Stimulated activated CD4-positive, alpha-beta T cell treated with anti-CD3 and anti-CD28 coated beads, TNF-alpha, amount 100 ng/mL, for 4 hours (primary cell): ENCODE measurements at regions not wholly inside any gene's neighbourhood (a gene's known extent, or its start where the extent isn't known, plus 50 kb on each side); places are given as distances from the start of the nearest gene placed in this dataset.

Source experiments
- DNase-seq, 3 experiments: peaks; one replicate each; pipeline ENCODE4 v3.0.0-alpha.2; 2020; ENCODE audit warnings: low read depth in 3 of 3

- DNase-seq, result no peak
These were observed 313.2 kb downstream of the PIK3C3 start for GRCh38 chr18:42268186-42268725.

DNA sequence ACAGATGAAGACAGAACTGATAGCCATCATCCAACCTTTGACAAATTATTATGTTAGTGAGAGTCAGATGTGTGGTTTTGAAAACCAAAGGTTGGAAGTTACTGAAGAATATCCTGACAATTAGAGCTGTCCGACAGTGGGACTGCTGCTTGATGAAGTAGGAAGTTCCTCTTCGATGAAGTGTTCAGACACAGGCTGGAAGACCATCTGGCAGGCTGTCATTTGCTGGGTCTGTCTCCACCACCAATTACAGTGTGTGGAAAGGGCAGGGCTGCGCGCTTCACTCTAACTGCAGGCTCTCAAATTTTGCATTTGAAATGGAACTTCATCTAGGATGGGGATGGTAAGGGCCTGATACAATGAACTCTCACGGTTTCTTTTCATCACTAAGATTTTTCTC, 313.8 kb downstream of the PIK3C3 start:
- DNase-seq, result no peak

- no peak for DNase-seq
These were observed 316.8 kb downstream of the PIK3C3 start for GRCh38 chr18:42271647-42272414.

DNA sequence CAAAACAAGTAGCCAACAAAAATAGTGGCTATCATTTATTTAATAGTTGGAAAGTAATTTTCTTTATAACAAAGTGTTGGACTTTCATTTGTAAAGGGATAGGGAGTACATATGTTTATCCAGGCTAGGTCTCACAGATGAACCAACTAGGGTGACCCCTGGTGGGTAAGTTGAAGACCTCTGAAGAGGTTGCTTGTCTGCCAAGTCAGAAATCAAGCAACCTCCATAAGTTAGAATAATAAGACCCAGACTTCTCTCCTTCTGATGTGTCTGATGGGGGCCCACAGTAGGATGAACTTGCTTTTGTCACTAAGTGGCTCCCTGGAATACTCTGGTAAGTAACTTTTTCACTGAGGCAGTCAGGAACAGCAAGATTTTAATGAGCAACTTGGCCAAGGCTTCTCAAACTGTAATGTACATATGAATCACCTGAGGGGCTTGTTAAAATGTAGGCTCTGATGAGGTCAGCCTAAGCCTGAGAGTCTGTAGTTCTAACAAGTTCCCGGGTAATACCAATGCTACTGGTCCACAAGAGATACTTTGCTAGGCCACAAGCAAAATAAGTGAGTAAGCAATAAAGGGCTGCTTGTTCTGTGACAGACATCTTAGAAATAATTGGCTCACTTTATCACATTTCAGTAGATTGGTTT, 319.6 kb downstream of the PIK3C3 start:
- no peak for DNase-seq

DNA sequence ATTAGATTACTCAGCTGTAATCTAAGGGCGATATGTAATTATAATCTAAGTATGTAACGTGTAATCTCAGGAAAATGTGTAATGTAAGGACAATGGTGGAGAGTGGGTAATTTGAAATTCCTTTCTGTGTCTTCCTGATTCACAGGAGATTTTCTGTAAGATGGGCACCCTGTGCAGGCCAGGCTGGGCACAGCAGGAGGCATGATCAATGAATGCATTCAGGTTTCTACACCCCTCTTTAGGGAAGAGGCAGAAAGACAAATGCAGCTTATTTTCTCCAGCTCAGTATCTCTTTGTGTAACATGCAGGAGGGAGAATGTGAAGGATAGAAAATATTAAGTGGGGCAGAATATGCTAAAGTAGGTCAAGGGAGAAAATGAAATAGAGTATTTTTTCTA, 320.1 kb downstream of the PIK3C3 start:
- DNase-seq, result no peak

DNA sequence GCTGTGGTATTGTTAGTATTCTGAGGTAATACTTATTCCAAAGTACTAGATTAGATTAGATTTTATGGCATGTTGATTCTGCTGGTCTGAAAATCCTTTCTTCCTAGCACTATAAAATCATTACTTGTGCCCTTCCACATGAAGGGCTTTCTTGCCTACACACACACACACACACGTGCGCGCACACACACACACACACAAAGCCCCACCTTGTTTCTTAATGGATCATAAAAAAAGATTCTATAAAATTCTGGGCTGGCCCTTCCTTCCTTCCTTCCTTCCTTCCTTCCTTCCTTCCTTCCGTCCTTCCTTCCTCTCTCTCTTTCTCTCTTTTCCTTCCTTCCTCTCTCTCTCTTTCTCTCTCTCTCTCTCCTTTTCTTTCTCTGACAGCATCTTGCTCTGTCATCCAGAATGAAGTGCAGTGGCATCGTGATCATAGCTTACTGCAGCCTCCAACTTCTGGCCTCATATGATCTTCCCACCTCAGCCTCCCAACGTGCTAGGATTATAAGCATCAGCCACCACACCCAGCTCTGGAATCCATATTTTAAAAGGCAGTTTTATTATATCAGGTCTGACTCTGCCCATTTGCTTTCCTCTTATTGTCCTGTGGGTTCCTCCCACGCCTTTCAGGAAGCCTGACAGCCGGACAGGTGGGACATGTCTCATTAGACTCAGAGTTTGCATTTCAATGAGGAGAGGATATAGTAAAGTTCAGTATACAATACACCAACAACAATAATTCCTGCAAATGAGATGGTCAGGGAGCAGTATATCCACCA, 321.1 kb downstream of the PIK3C3 start:
- no peak for DNase-seq

- no peak for DNase-seq
These were observed 326.1 kb downstream of the PIK3C3 start for GRCh38 chr18:42281124-42281523.

DNA sequence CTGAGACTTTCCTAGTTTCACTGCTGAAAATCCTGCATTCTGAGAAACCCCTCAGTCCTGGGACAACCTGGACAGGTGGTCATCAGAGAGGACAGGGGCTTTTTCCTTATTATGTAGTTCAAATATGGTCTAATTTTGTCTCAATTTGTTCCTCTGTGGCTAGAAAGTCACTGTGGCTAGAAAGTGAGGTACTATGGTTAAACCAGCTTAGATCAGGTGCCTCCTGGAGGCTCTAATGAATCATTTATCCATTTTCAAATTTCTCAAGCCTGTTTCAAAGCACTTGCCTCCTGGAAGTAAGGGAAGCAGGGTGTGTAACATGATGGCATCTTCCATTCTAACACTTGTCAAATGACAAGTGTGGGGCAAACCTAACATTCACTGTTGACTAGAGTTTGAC, 326.8 kb downstream of the PIK3C3 start:
- DNase-seq, result no peak

DNA sequence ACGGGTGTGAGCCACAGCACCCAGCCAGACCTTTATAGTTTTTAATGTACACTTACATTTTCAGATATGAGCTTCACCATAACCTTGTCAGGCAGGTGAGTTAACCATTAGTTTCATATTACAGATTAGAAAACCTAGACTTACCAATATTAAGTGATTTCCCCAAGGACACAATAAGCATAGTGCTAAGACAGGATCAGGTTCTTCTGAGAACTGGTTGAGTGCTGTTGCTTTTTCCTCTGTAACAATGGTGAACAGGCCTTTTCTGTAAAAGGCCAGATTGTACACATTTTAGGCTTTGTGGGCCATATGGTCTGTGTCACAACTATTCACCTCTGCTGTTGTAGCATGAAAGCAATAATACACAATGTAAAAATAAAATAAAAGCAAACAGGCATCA, 332.0 kb downstream of the PIK3C3 start:
- no peak for DNase-seq

- DNase-seq, result no peak
These were observed 333.1 kb downstream of the PIK3C3 start for GRCh38 chr18:42288129-42288528.

DNA sequence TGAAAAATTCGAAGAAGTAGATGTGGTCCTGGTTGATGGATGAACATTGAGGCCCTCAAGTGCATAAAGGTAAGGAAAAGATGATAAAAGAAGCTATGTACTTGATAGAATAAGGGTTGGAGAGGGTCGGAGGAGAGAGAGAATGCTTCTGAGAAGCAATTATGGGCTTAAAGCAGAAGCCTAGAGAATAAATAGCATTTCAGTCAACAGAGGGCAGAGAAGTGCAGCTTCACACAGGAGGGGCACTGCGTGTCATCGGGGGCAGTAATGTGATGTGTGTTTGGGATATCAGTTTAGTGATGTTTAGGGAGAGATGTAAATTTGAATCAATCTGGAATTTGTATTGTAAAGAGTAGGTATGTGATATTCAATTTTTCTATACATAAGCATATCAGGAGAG, 334.5 kb downstream of the PIK3C3 start:
- DNase-seq, result no peak

GRCh38 chr18:42290318-42291307, 335.6 kb downstream of the PIK3C3 start:
- DNase-seq, result no peak

- no peak for DNase-seq
These were observed 337.6 kb downstream of the PIK3C3 start for GRCh38 chr18:42292654-42293053.

DNA sequence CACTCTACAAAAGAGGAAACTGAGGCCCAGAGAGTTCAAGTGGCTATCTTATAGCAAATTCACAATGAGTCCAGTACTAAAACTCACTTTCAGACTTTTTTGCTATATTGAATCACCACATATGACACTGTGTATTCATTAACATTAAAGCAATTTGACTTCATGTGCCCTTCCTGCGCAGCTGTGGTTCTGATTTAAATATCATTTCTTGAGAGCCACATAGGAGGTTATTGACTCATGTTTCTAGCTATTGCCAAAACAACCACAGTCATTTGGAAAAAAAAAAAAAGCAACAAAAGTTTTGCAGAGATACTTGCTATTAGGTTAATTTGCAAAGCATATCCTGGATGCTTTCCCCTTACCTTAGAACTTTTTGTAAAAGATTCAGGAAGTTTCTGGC, 341.2 kb downstream of the PIK3C3 start:
- no peak for DNase-seq

DNA sequence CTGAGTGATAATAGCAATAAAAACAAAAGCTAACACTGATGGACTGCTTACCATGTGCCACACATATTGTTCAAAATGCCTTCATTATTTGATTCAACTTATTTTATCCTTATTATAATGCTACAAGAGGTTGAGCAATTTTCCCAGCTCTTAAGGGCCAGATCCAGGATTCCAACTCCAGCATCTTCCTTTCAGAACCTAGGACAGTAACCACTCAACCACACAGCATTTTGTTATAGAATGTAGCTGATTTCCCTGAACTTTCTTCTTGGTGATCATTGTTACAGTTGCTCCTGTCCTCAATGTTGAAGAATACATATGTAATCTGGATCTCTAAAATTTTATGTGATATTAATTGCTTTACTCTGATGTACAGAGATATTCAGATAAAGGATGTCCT, 341.7 kb downstream of the PIK3C3 start:
- DNase-seq, result no peak

DNA sequence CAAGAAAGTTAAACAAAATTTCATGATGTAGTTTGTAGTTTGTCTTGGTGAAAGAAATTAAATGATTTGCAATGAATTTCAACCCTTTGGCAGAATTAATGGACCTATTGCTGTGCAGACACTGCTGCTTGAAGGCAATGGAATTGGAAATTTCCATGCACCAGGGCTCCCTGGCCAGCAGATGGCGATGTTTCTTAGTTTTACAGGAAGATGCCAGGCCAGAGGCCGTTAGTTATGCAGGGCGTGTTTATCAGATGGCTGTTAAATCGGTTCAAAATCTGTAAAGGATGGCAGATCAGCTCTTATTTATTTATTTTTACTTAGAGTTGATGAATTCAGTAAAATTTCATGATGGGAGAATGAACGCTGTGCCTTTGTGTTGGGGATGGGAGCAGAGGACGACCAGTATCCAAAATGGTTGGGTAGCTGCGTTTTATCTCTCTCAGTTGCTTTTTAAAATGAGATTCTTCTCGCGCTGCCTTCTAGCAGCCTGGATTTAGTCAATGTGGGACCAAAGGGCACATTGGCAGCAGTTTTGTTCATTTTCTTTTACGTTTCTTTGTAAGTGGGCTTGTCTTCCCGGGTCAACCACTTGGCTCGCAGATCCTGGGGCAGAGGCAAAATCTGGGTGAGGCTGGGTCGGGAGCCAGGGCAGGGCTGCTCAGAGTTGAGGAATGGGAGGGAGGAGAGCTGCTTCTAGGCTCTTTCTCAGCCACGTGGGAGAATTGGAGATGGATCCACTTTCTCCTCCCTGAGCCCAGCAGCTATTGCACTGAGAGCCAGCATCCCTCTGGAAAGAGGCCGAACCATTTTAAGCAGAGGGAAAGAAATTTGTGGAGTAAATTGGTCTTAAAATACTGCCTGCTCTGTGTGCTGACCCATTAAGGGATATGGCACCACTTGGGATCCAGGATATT, 344.0 kb downstream of the PIK3C3 start:
- DNase-seq, result peak; percentile 3 to 13 (median 3)

DNA sequence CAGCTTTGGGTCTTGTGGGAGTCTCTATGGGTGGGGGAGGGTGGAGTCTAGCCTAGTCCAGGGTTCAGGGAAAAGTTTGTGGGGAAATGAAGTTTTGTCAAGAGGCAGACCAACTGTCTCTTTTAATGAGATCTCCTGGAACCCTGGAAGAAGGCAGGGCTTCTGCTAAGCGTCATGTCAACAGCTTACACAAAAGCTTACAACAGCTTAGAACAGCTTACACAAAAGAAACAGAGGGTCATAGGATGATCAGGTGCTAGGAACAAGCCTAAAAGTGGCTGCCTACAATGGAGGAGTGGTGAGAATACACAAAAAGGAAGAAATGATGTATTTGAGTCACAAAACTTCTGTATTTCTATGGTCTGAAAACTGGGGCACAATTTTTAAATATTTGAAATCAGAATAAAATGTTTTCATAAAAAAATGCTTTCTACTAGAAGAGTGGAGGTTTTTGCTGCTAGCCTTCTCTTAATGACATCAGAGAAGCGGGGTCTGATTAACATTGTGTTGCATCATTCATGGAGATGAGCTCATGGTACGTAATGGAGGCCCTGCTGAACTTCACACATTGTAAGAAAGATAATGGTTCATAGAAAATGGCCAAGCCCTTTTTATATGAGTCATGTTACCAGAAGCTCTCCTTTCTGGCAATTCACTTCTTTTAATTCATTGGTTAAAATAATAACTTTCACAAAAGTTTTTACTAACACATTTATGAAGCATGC, 351.0 kb downstream of the PIK3C3 start:
- DNase-seq, result no peak

DNA sequence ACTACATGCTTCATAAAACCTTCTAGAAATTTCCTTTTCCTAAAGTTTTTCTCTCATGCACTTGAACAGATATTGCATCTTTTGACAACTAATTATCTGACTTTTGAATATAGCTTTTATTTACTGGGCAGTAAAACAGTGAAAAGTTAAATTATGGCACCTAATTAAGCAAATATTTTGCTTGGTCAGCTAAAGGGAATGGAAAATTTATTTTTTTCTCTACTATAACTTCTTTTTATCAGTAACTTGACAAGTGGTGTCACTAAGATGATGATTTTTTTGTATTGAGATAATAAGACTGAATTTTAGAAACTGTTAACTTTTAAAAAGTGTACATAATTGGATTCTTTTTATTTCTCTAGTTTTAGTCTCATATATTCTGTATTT, 351.6 kb downstream of the PIK3C3 start:
- DNase-seq, result no peak

DNA sequence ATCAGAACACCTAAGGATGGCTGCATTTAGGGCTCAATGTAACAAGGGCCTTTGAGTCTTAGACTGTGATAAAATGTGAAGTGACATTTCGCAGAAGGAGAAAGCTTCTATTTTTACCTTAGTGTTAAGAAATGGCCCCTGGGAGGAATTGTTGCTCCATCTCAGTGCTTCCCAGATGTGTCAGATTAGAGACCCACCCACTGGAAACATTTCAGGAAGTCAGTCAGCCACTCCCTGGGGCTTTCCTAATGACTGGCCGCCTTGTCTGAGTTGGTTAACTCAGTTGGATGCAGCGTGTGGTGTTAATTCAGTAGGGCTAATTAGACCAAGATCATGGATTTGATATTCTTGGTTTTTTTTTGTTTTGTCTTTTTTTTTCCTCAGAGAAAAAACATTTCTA, 355.9 kb downstream of the PIK3C3 start:
- DNase-seq, result no peak

DNA sequence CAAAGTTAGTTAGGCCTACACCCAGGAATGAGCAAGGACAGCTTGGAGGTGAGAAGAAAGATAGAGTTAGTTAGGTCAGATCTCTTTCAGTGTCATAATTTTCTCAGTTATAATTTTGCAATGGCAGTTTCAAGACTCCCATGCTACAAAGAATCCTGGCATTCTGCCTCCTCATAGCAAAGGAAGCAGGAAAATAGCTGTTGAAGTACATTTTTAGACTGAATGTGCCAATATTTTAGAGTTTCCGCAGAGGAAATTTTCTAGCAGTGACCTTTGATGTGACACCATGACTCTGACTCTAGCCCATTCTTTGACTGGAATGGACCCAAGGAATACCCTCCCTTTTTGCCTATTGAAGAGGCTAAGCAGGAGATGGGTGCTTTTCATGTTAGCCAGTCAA, 371.7 kb downstream of the PIK3C3 start:
- DNase-seq, result no peak
